Karpas-422 (cell line): ENCODE measurements at regions not wholly inside any gene's neighbourhood (a gene's known extent, or its start where the extent isn't known, plus 50 kb on each side); places are given as distances from the start of the nearest gene placed in this dataset. TPM values are rescaled to one million over a fixed set of nuclear protein-coding genes. Genes with fewer than 3 reads are reported as not detected.

ENCODE experiments used
- DNase-seq: peaks from one replicate; pipeline ENCODE4 v3.0.0-alpha.2; 2015
- H2AFZ ChIP-seq: fragments of 200-600 bp; sonication (generic); 2 replicates; pipeline ENCODE4 v1.6.1; 2014; ENCODE audit warnings: antibody characterized with exemption, low read length, mixed read lengths
- H3K27ac ChIP-seq: fragments of 200-600 bp; sonication (generic); 2 replicates; pipeline ENCODE4 v1.5.1; 2014; ENCODE audit warnings: mild to moderate bottlenecking, low read length, moderate library complexity
- H3K27me3 ChIP-seq: fragments of 200-600 bp; sonication (generic); 2 replicates; pipeline ENCODE4 v1.6.1; 2014; ENCODE audit warnings: low read length, mixed read lengths
- H3K36me3 ChIP-seq: fragments of 200-600 bp; sonication (generic); 2 replicates; pipeline ENCODE4 v1.6.1; 2014; ENCODE audit warnings: low read length, mixed read lengths; ENCODE audit not compliant: insufficient read depth
- H3K4me1 ChIP-seq: fragments of 200-600 bp; sonication (generic); 2 replicates; pipeline ENCODE4 v1.6.1; 2014; ENCODE audit warnings: mild to moderate bottlenecking, low read length, mixed read lengths
- H3K4me2 ChIP-seq: fragments of 200-600 bp; sonication (generic); 2 replicates; pipeline ENCODE4 v1.6.1; 2014; ENCODE audit warnings: low read length, low read depth, mild to moderate bottlenecking; ENCODE audit not compliant: poor library complexity, severe bottlenecking
- H3K4me3 ChIP-seq: fragments of 200-600 bp; sonication (generic); 2 replicates; pipeline ENCODE4 v1.5.1; 2014; ENCODE audit warnings: mild to moderate bottlenecking, antibody characterized with exemption, low read length, mixed read lengths
- H3K79me2 ChIP-seq: fragments of 200-600 bp; sonication (generic); 2 replicates; pipeline ENCODE4 v1.6.1; 2014; ENCODE audit warnings: mild to moderate bottlenecking, low read length, mixed read lengths
- H3K9ac ChIP-seq: fragments of 200-600 bp; sonication (generic); 2 replicates; pipeline ENCODE4 v1.6.0; 2014; ENCODE audit warnings: low read length
- H3K9me2 ChIP-seq: fragments of 200-600 bp; sonication (generic), shearing (Covaris generic); replicated peaks from 2 replicates; pipeline ENCODE4 v1.6.0; 2014; ENCODE audit warnings: mild to moderate bottlenecking, low read length, moderate library complexity; ENCODE audit not compliant: insufficient read depth
- H3K9me3 ChIP-seq: fragments of 300-700, 200-600 bp; sonication (generic); 2 replicates; pipeline ENCODE4 v1.6.1; 2014; ENCODE audit warnings: low read length, mixed read lengths
- H4K20me1 ChIP-seq: fragments of 200-600 bp; sonication (generic); 2 replicates; pipeline ENCODE4 v1.6.1; 2014; ENCODE audit warnings: mild to moderate bottlenecking, antibody characterized with exemption, low read length, low read depth; ENCODE audit not compliant: insufficient read depth
- small RNA-seq: library from RNA; depleted of rRNA; stranded (forward); fragments of <200 nt; gene quantifications from one replicate; pipeline ENCODE3, GENCODE V24; 2014

GRCh38 chr5:77143998-77144836 is 57.1 kb upstream of the ZBED3 start:
- Histone ChIP-seq H3K27ac (no peak overlapping the region), H3K9ac (no peak overlapping the region), H3K4me2 (no peak overlapping the region), H3K9me3 (no peaks in the 10 kb centered on the region), H3K79me2 (no peaks in the 10 kb centered on the region), H3K4me3 (no peak overlapping the region), H4K20me1 (no peaks in the 10 kb centered on the region), H3K27me3 (no peaks in the 10 kb centered on the region), H2AFZ (no peak overlapping the region), H3K36me3 (no peaks in the 10 kb centered on the region), H3K4me1 (no peaks in the 10 kb centered on the region), H3K9me2 (no peaks in the 10 kb centered on the region)
- DNase-seq: peak; percentile 78

DNA sequence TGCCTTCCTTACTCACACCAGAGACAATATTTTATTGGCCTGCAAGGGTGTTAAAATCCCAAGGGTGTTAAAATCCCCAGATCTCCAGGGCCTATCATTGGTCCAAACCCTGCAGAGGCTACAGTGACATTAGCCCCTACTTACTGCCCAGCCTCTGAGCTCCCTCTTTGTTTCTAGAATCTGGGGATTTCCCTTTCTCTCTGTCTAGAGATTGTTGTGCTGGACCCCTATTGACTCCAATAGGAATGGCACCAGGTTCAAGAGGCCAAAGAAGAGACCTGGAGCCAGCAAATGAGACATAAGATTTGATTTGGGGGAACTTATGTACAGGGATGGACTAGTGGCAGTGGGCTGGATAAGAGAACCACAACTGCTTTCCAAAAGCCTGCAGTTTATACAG is 53.3 kb upstream of the ZBED3 start:
- Histone ChIP-seq H3K4me1 (no peaks in the 10 kb centered on the region), H3K9me3 (no peaks in the 10 kb centered on the region), H3K9ac (no peak overlapping the region), H3K4me3 (no peak overlapping the region), H3K4me2 (no peak overlapping the region), H3K36me3 (no peaks in the 10 kb centered on the region), H3K79me2 (no peaks in the 10 kb centered on the region), H3K27me3 (no peaks in the 10 kb centered on the region), H4K20me1 (no peaks in the 10 kb centered on the region), H3K9me2 (no peaks in the 10 kb centered on the region), H3K27ac (no peak overlapping the region), H2AFZ (no peak overlapping the region)
- no peak for DNase-seq

DNA sequence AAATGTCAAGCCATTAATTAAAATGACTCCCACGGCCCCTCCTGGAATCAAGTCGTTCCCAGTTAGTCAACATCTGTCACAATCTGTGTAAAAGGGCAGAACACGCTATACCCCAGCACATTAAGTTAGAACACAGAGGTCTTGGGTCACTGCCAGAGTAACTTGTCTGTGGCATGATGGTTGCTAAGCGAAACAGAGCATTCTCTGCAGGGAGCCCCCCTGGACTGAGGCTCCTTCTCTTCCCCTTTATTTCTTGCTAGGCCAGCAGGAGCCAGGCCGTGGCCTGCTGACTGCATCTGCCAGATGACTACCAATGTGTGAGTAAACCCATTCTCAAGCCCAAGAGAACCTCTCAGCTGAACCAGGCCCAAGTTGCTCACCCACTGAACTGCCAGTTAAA is 51.9 kb upstream of the ZBED3 start:
- Histone ChIP-seq H4K20me1 (no peaks in the 10 kb centered on the region), H2AFZ (no peak overlapping the region), H3K9me2 (no peaks in the 10 kb centered on the region), H3K36me3 (no peaks in the 10 kb centered on the region), H3K79me2 (no peaks in the 10 kb centered on the region), H3K4me2 (no peak overlapping the region), H3K27me3 (no peaks in the 10 kb centered on the region), H3K9ac (no peak overlapping the region), H3K4me1 (no peaks in the 10 kb centered on the region), H3K27ac (no peak overlapping the region), H3K9me3 (no peaks in the 10 kb centered on the region), H3K4me3 (no peak overlapping the region)
- no peak for DNase-seq

Small RNA genes lying in the stretch of these regions (small RNA-seq; reads per million reads assigned to genes)
- not detected for gene HMGB1P35
